IMR-90 (cell line): ENCODE measurements at regions not wholly inside any gene's neighbourhood (a gene's known extent, or its start where the extent isn't known, plus 50 kb on each side); places are given as distances from the start of the nearest gene placed in this dataset.

Experiments
- ATAC-seq: fragments of 200-7000 bp; cut with Tn5 transposase; 2 replicates; pipeline ENCODE4 v1.9.1; 2020; ENCODE audit warnings: low read depth, mild to moderate bottlenecking, moderate library complexity
- BruUV-seq: library from RNA; stranded (reverse); fragments of 400-500 nt; replicated peaks from 2 replicates; lab custom pipeline; 2021; lab: Mats Ljungman, UMichigan
- CTCF ChIA-PET: fragments of 300-600 bp; formaldehyde crosslinking; extraction: SDS; loops from one replicate; lab custom pipeline; 2021; ENCODE audit warnings: antibody characterized with exemption; lab: Yijun Ruan, JAX
- POLR2A ChIA-PET: fragments of 300-600 bp; sonication (Branson Sonifier 250); formaldehyde crosslinking; loops from one replicate; lab custom pipeline; 2022; ENCODE audit warnings: antibody characterized with exemption; ENCODE audit not compliant: unreplicated experiment; lab: Charles Lee
- DNase-seq: peaks from one replicate; pipeline ENCODE4 v3.0.0; 2013
- H2AFZ ChIP-seq: replicated peaks from 2 replicates; pipeline ENCODE3; 2013; ENCODE audit warnings: low read length, mild to moderate bottlenecking; ENCODE audit not compliant: poor library complexity
- H2AK5ac ChIP-seq: 2 replicates; pipeline ENCODE4 v1.6.1; 2013; ENCODE audit warnings: low read depth, low read length, inconsistent platforms
- H2AK9ac ChIP-seq: replicated peaks from 2 replicates; pipeline ENCODE3; 2013; ENCODE audit warnings: mild to moderate bottlenecking, low read depth, low read length, moderate library complexity; ENCODE audit not compliant: poor library complexity
- H2BK120ac ChIP-seq: 2 replicates; pipeline ENCODE4 v1.6.1; 2013; ENCODE audit warnings: low read depth, low read length, inconsistent platforms
- H2BK15ac ChIP-seq: 3 replicates; pipeline ENCODE4 v1.6.1; 2013; ENCODE audit warnings: low read depth, low read length, inconsistent platforms
- H2BK20ac ChIP-seq: 2 replicates; pipeline ENCODE4 v1.6.1; 2013; ENCODE audit warnings: low read depth, mild to moderate bottlenecking, inconsistent platforms, low read length, moderate library complexity
- H2BK5ac ChIP-seq: 2 replicates; pipeline ENCODE4 v1.6.1; 2013; ENCODE audit warnings: mild to moderate bottlenecking, low read depth, low read length, inconsistent platforms; ENCODE audit not compliant: poor library complexity, severe bottlenecking
- H3K14ac ChIP-seq: replicated peaks from 2 replicates; pipeline ENCODE4 v1.6.1; 2013; ENCODE audit warnings: low read depth, low read length, inconsistent platforms
- H3K18ac ChIP-seq: 2 replicates; pipeline ENCODE4 v1.6.1; 2013; ENCODE audit warnings: low read depth, low read length, control low read depth
- H3K23ac ChIP-seq: 2 replicates; pipeline ENCODE4 v1.6.1; 2013; ENCODE audit warnings: low read depth, low read length, inconsistent platforms
- H3K27ac ChIP-seq: 2 replicates; pipeline ENCODE4 v1.5.1; 2013; ENCODE audit warnings: mild to moderate bottlenecking, control low read depth, low read length; ENCODE audit not compliant: insufficient read depth
- H3K27me3 ChIP-seq: 2 replicates; pipeline ENCODE4 v1.6.1; 2013; ENCODE audit warnings: low read length; ENCODE audit not compliant: control insufficient read depth, insufficient read depth
- H3K36me3 ChIP-seq: 2 replicates; pipeline ENCODE4 v1.6.1; 2013; ENCODE audit warnings: low read length, mixed read lengths; ENCODE audit not compliant: control insufficient read depth, insufficient read depth
- H3K4ac ChIP-seq: 2 replicates; pipeline ENCODE4 v1.6.1; 2013; ENCODE audit warnings: low read depth, low read length, inconsistent platforms
- H3K4me1 ChIP-seq: 2 replicates; pipeline ENCODE4 v1.6.1; 2013; ENCODE audit warnings: low read length, mixed read lengths; ENCODE audit not compliant: control insufficient read depth, insufficient read depth
- H3K4me2 ChIP-seq: 2 replicates; pipeline ENCODE4 v1.6.1; 2013; ENCODE audit warnings: low read depth, mild to moderate bottlenecking, control low read depth, low read length, moderate library complexity
- H3K4me3 ChIP-seq: 2 replicates; pipeline ENCODE4 v1.5.1; 2013; ENCODE audit warnings: low read depth, mild to moderate bottlenecking, control low read depth, low read length, moderate library complexity; ENCODE audit not compliant: insufficient read depth
- H3K56ac ChIP-seq: 2 replicates; pipeline ENCODE4 v1.6.1; 2013; ENCODE audit warnings: low read length, inconsistent platforms; ENCODE audit not compliant: insufficient read depth; ENCODE audit errors: extremely low read depth
- H3K79me1 ChIP-seq, 2 experiments: 2 replicates each; pipeline ENCODE4 v1.6.1; 2013; ENCODE audit warnings: low read length in 2 of 2, inconsistent platforms in 1 of 2, low read depth in 1 of 2
- H3K9ac ChIP-seq: 2 replicates; pipeline ENCODE4 v1.6.1; 2013; ENCODE audit warnings: low read depth, low read length, control low read depth
- H3K9me1 ChIP-seq: 2 replicates; pipeline ENCODE4 v1.6.1; 2013; ENCODE audit warnings: low read length, inconsistent platforms; ENCODE audit not compliant: insufficient read depth
- H3K9me3 ChIP-seq: 2 replicates; pipeline ENCODE4 v1.6.1; 2013; ENCODE audit warnings: low read length; ENCODE audit not compliant: control insufficient read depth, insufficient read depth
- H4K20me1 ChIP-seq: 2 replicates; pipeline ENCODE4 v1.6.1; 2013; ENCODE audit warnings: low read length, inconsistent platforms; ENCODE audit not compliant: insufficient read depth
- H4K5ac ChIP-seq: 2 replicates; pipeline ENCODE4 v1.6.1; 2013; ENCODE audit warnings: mild to moderate bottlenecking, low read depth, low read length, control low read depth
- H4K8ac ChIP-seq, 2 experiments: 2 replicates each; pipeline ENCODE4 v1.6.1; 2013; ENCODE audit warnings: low read depth in 2 of 2, low read length in 2 of 2, control low read depth in 1 of 2, inconsistent platforms in 1 of 2
- H4K91ac ChIP-seq: 2 replicates; pipeline ENCODE4 v1.6.1; 2013; ENCODE audit warnings: low read depth, low read length, inconsistent platforms; ENCODE audit not compliant: insufficient read depth
- BHLHE40 ChIP-seq: fragments of 150-350 bp; IDR thresholded peaks from 2 replicates; pipeline ENCODE4 v1.6.1; 2016; ENCODE audit warnings: mild to moderate bottlenecking, low read depth, low read length
- CEBPB ChIP-seq: IDR thresholded peaks from 2 replicates; pipeline ENCODE4 v1.6.1; 2012; ENCODE audit warnings: low read depth, low read length, improper control_type of control experiment
- CHD1 ChIP-seq: IDR thresholded peaks from 2 replicates; pipeline ENCODE4 v1.6.1; 2012; ENCODE audit warnings: low read depth, low read length, improper control_type of control experiment
- FOS ChIP-seq: fragments of 150-350 bp; IDR thresholded peaks from 2 replicates; pipeline ENCODE4 v1.6.1; 2016; ENCODE audit warnings: low read depth, low read length
- MAFK ChIP-seq: IDR thresholded peaks from 2 replicates; pipeline ENCODE4 v1.6.1; 2012; ENCODE audit warnings: low read depth, low read length, improper control_type of control experiment
- MAZ ChIP-seq: IDR thresholded peaks from 2 replicates; pipeline ENCODE4 v1.6.1; 2012; ENCODE audit warnings: low read depth, mild to moderate bottlenecking, low read length, improper control_type of control experiment, moderate library complexity, borderline replicate concordance
- MXI1 ChIP-seq: IDR thresholded peaks from 2 replicates; pipeline ENCODE4 v1.6.1; 2012; ENCODE audit warnings: low read depth, mild to moderate bottlenecking, low read length, moderate library complexity, borderline replicate concordance
- NFE2L2 ChIP-seq: fragments of 150-350 bp; IDR thresholded peaks from 2 replicates; pipeline ENCODE4 v1.6.1; 2016; ENCODE audit warnings: low read depth, mild to moderate bottlenecking, low read length
- POLR2A ChIP-seq: IDR thresholded peaks from 2 replicates; pipeline ENCODE4 v1.6.1; 2012; ENCODE audit warnings: mild to moderate bottlenecking, low read depth, low read length
- RAD21 ChIP-seq: IDR thresholded peaks from 2 replicates; pipeline ENCODE4 v1.6.1; 2012; ENCODE audit warnings: low read length, improper control_type of control experiment
- RCOR1 ChIP-seq: IDR thresholded peaks from 2 replicates; pipeline ENCODE4 v1.6.1; 2012; ENCODE audit warnings: mild to moderate bottlenecking, low read length, improper control_type of control experiment; ENCODE audit not compliant: insufficient replicate concordance
- RFX5 ChIP-seq: IDR thresholded peaks from 2 replicates; pipeline ENCODE4 v1.8.0; 2012; ENCODE audit warnings: low read depth, mild to moderate bottlenecking, low read length, moderate library complexity
- SMC3 ChIP-seq: fragments of 150-350 bp; IDR thresholded peaks from 2 replicates; pipeline ENCODE4 v1.6.1; 2016; ENCODE audit warnings: low read depth, mild to moderate bottlenecking, antibody characterized with exemption, low read length, moderate library complexity
- WGBS, 2 experiments: methylation state at CpG; one replicate each; pipeline versions ENCODE4 v1.1.5 to v1.1.7; 2013; ENCODE audit warnings: missing lambda C conversion rate in 2 of 2; ENCODE audit not compliant: insufficient read length in 1 of 2; ENCODE audit errors: extremely low coverage in 2 of 2; 5-methylcytosine and 5-hydroxymethylcytosine counted together
- dilution Hi-C: fragments of 300-500 bp; cut with HindIII; formaldehyde crosslinking; loops from one replicate; pipeline ENCODE4 v1.14.3; 2018; ENCODE audit warnings: low sequenced_read_pairs; ENCODE audit not compliant: unreplicated experiment
- in situ Hi-C: fragments of 300-500 bp; cut with MboI; formaldehyde crosslinking; loops from 3 replicates; pipeline ENCODE4 v1.14.3; 2019; ENCODE audit warnings: low sequenced_read_pairs, inconsistent platforms, mixed read lengths
- intact Hi-C: fragments of 100-400 bp; cut with micrococcal nuclease; formaldehyde crosslinking; loops from 2 replicates; pipeline ENCODE4 v1.10.0; 2022
- TF ChIP-seq, protein P1 (sequence below): fragments of 150-350 bp; IDR thresholded peaks from 2 replicates; pipeline ENCODE4 v1.6.1; 2017; ENCODE audit warnings: mild to moderate bottlenecking, antibody characterized with exemption, low read length, low read depth
- TF ChIP-seq, protein P2 (sequence below): fragments of 150-350 bp; IDR thresholded peaks from 2 replicates; pipeline ENCODE4 v1.6.1; 2016; ENCODE audit warnings: low read depth, mild to moderate bottlenecking, low read length, moderate library complexity, borderline replicate concordance
- TF ChIP-seq, protein P3 (sequence below): conservative IDR thresholded peaks from 2 replicates; pipeline ENCODE4 v1.5.1; 2012; ENCODE audit warnings: mild to moderate bottlenecking, low read depth, low read length, improper control_type of control experiment

DNA sequence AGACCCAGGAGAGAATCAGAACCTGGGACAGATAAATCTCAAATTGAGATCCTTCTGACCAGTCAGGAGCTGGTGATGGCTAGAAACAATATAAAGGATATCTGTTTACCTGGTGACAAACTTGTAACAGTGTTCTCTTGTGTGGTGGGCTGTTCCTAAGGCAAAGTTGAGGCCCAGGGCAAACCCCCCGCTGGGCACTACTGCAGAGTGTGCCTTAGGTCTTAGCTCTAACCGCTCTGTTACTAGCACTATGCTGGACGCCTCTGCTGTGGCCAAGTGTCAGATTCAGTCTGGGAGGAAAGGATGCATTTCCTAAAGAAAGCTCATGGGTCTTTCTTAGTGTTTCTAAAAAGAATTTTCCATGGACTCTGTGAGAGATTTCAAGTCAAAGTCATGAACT, 146.5 kb upstream of the MEIS2 start:
- Histone ChIP-seq H2BK120ac (no peak overlapping the region), H2BK15ac (no peak overlapping the region), H3K18ac (no peak overlapping the region), H4K5ac (no peak overlapping the region), H2AK5ac (no peak overlapping the region), H2BK20ac (no peak overlapping the region), H3K9ac (no peak overlapping the region), H3K36me3 (no peaks in the 10 kb centered on the region), H3K27me3 (no peaks in the 10 kb centered on the region; the same call in 1 of the 2 replicates), H3K4ac (no peak overlapping the region), H4K8ac (no peak overlapping the region), H3K4me3 (no peak overlapping the region), H3K56ac (no peak overlapping the region), H3K23ac (no peak overlapping the region), H3K4me2 (no peak overlapping the region), H2AFZ (no peak overlapping the region), H2BK5ac (no peak overlapping the region), H2AK9ac (no peak overlapping the region), H4K20me1 (no peaks in the 10 kb centered on the region), H3K27ac (no peak overlapping the region), H3K79me1 (no peaks in the 10 kb centered on the region), H4K91ac (no peak overlapping the region), H3K9me1 (no peaks in the 10 kb centered on the region), H3K14ac (no peak overlapping the region), H3K4me1 (no peaks in the 10 kb centered on the region), H3K9me3 (no peaks in the 10 kb centered on the region)
- in situ Hi-C loops, result no loop called here
- TF ChIP-seq, protein P1, sequence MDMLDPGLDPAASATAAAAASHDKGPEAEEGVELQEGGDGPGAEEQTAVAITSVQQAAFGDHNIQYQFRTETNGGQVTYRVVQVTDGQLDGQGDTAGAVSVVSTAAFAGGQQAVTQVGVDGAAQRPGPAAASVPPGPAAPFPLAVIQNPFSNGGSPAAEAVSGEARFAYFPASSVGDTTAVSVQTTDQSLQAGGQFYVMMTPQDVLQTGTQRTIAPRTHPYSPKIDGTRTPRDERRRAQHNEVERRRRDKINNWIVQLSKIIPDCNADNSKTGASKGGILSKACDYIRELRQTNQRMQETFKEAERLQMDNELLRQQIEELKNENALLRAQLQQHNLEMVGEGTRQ, result no peak
- no peak for TF ChIP-seq CEBPB
- TF ChIP-seq RFX5, result no peak
- no peak for TF ChIP-seq NFE2L2
- no peak for TF ChIP-seq SMC3
- no peak for TF ChIP-seq RCOR1
- TF ChIP-seq POLR2A, result no peak
- TF ChIP-seq MAZ, result no peak
- TF ChIP-seq, protein P2, sequence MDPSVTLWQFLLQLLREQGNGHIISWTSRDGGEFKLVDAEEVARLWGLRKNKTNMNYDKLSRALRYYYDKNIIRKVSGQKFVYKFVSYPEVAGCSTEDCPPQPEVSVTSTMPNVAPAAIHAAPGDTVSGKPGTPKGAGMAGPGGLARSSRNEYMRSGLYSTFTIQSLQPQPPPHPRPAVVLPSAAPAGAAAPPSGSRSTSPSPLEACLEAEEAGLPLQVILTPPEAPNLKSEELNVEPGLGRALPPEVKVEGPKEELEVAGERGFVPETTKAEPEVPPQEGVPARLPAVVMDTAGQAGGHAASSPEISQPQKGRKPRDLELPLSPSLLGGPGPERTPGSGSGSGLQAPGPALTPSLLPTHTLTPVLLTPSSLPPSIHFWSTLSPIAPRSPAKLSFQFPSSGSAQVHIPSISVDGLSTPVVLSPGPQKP, result no peak
- TF ChIP-seq BHLHE40, result no peak
- TF ChIP-seq, protein P3, sequence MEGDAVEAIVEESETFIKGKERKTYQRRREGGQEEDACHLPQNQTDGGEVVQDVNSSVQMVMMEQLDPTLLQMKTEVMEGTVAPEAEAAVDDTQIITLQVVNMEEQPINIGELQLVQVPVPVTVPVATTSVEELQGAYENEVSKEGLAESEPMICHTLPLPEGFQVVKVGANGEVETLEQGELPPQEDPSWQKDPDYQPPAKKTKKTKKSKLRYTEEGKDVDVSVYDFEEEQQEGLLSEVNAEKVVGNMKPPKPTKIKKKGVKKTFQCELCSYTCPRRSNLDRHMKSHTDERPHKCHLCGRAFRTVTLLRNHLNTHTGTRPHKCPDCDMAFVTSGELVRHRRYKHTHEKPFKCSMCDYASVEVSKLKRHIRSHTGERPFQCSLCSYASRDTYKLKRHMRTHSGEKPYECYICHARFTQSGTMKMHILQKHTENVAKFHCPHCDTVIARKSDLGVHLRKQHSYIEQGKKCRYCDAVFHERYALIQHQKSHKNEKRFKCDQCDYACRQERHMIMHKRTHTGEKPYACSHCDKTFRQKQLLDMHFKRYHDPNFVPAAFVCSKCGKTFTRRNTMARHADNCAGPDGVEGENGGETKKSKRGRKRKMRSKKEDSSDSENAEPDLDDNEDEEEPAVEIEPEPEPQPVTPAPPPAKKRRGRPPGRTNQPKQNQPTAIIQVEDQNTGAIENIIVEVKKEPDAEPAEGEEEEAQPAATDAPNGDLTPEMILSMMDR, result no peak
- TF ChIP-seq MXI1, result no peak
- no peak for TF ChIP-seq FOS
- TF ChIP-seq MAFK, result no peak
- TF ChIP-seq RAD21, result no peak
- no peak for TF ChIP-seq CHD1
- no peak for ATAC-seq
- POLR2A ChIA-PET, result no interaction called here
- dilution Hi-C loops, result no loop called here
- intact Hi-C loops, result no loop called here
- CTCF ChIA-PET, result no interaction called here
- DNase-seq, result no peak
- no TSS peak for BruUV-seq
- WGBS, 2 experiments, result 80% methylated on average over 1 of the region's 3 CpGs; no CpG with 5 or more reads in 1 of the 2 experiments
